Mucosa of rectum (tissue), 2 donors: ENCODE measurements at regions not wholly inside any gene's neighbourhood (a gene's known extent, or its start where the extent isn't known, plus 50 kb on each side); places are given as distances from the start of the nearest gene placed in this dataset.

Source experiments
- H3K27ac ChIP-seq, 2 donors: one replicate each; pipeline ENCODE4 v1.7.0; 2013; ENCODE audit warnings: inconsistent platforms in 2 of 2, low read depth in 2 of 2, low read length in 2 of 2
- H3K27me3 ChIP-seq, 2 donors: one replicate each; pipeline ENCODE4 v1.7.0; 2013; ENCODE audit warnings: low read length in 2 of 2; ENCODE audit not compliant: control insufficient read depth in 2 of 2, insufficient read depth in 2 of 2
- H3K36me3 ChIP-seq, 2 donors: one replicate each; pipeline ENCODE4 v1.7.0; 2013; ENCODE audit warnings: low read length in 2 of 2; ENCODE audit not compliant: control insufficient read depth in 2 of 2, insufficient read depth in 2 of 2
- H3K4me1 ChIP-seq, 2 donors: one replicate each; pipeline ENCODE4 v1.7.0; 2013; ENCODE audit warnings: low read length in 2 of 2, mild to moderate bottlenecking in 1 of 2; ENCODE audit not compliant: control insufficient read depth in 2 of 2, insufficient read depth in 2 of 2
- H3K4me3 ChIP-seq, 2 donors: one replicate each; pipeline ENCODE4 v1.7.0; 2013; ENCODE audit warnings: low read length in 2 of 2
- H3K9ac ChIP-seq, 2 donors: one replicate each; pipeline ENCODE4 v1.7.0; 2013; ENCODE audit warnings: low read length in 2 of 2, low read depth in 1 of 2, mild to moderate bottlenecking in 1 of 2
- H3K9me3 ChIP-seq, 2 donors: one replicate each; pipeline ENCODE4 v1.7.0; 2013; ENCODE audit warnings: low read length in 2 of 2; ENCODE audit not compliant: control insufficient read depth in 2 of 2
- donor health status: healthy.
- donor health status: Normal muscosa, but diverticular disease.

DNA sequence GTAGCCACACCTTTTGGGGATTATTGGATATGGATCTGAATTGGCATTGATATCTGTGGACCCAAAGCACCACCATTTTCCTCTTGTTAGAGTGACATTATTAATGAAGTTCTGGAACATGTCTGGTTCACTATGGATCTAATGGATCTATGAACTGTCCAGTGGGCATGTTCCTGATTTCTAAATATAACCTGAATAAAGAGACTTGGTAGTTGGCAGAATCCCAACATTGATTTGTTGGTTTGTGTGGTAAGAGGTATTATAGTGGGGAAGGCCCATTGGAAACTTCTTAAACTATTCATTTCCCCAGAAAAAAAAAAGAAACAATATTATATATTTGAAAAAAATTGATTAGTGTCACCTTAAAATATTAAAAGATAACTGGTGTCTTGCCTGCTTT is 312.6 kb downstream of the HTR1B start:
- Histone ChIP-seq H3K27me3 (no peaks in the 10 kb centered on the region), H3K27ac (no peak overlapping the region), H3K4me1 (no peaks in the 10 kb centered on the region), H3K36me3 (no peaks in the 10 kb centered on the region), H3K9ac (no peak overlapping the region), H3K4me3 (no peak overlapping the region), H3K9me3 (no peaks in the 10 kb centered on the region)

DNA sequence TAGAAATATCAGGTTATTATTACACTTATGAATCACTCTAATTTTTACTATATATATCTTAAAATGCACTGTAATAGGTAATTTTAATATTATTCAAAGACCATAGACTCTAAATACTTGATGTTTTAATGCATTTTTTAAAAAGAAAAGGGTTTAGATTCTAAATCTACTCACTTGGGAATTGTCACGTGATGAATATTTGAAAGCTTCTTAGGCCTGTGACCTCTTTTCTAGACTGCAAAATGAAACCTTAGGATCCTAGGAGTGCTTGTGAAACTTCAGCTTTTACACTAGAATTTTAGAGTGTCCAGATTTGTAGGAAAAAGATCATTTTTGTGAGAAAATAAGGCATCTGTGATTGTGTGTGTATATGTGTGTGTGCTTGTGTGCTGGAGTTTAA is 318.0 kb downstream of the HTR1B start:
- no peak overlapping the region for H3K9ac ChIP-seq
- no peak overlapping the region for H3K27ac ChIP-seq
- no peak overlapping the region for H3K4me3 ChIP-seq
- no peaks in the 10 kb centered on the region for H3K9me3 ChIP-seq
- H3K36me3 ChIP-seq, result no peaks in the 10 kb centered on the region
- H3K27me3 ChIP-seq, result no peaks in the 10 kb centered on the region
- no peaks in the 10 kb centered on the region for H3K4me1 ChIP-seq

DNA sequence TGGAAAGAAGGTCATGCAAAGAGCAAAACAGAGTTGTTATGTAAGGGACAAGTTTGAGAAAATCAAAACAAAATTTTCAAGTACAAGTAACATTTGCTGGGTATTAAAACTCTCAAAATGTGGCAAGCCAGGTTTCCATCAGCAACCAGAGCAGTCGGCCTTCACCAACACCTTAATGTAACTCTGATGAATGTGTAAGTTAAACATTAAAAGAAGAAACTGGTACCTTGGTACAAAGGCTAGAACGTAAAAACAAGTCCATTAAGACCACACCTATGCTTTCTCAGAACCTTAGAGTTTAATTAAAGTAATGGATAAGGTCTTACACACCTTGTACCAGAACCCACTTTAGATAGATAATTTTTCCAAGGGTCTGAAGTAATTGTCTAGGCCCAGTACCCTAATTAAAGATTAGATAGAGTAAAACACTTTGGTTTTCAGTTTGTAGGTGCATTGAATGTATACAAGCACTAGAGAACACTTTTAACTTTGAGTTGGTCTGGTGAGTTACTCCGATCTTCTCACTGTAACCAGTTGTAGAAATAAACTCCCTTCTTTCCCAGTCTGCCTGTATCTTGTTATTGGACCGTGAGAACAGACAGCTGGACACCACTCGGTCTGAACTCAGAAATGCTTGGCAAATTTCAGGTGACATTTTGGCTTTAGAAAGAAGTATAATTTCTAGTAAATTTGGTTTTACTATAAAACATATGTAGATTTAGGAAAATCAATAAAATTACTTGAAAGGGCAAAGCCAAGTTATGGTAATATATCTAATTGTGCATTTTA is 319.4 kb downstream of the HTR1B start:
- Histone ChIP-seq H3K4me3 (no peak overlapping the region), H3K4me1 (no peaks in the 10 kb centered on the region), H3K27ac (no peak overlapping the region), H3K36me3 (no peaks in the 10 kb centered on the region), H3K9me3 (no peaks in the 10 kb centered on the region), H3K27me3 (no peaks in the 10 kb centered on the region), H3K9ac (no peak overlapping the region)

GRCh38 chr6:77136086-77136485 is 327.2 kb downstream of the HTR1B start:
- no peaks in the 10 kb centered on the region for H3K36me3 ChIP-seq
- H3K9ac ChIP-seq, result no peak overlapping the region
- H3K4me1 ChIP-seq, result no peaks in the 10 kb centered on the region
- H3K27me3 ChIP-seq, result no peaks in the 10 kb centered on the region
- H3K27ac ChIP-seq, result no peak overlapping the region
- no peak overlapping the region for H3K4me3 ChIP-seq
- no peaks in the 10 kb centered on the region for H3K9me3 ChIP-seq

- no peaks in the 10 kb centered on the region for H3K27me3 ChIP-seq
- H3K9ac ChIP-seq, result no peak overlapping the region
- H3K4me1 ChIP-seq, result no peaks in the 10 kb centered on the region
- H3K27ac ChIP-seq, result no peak overlapping the region
- no peak overlapping the region for H3K4me3 ChIP-seq
- H3K36me3 ChIP-seq, result no peaks in the 10 kb centered on the region
- H3K9me3 ChIP-seq, result no peaks in the 10 kb centered on the region
Observed at GRCh38 chr6:77133031-77133430, 330.3 kb downstream of the HTR1B start.

GRCh38 chr6:77131426-77131825 is 331.9 kb downstream of the HTR1B start:
- H3K4me1 ChIP-seq, result no peaks in the 10 kb centered on the region
- H3K4me3 ChIP-seq, result no peak overlapping the region
- no peaks in the 10 kb centered on the region for H3K27me3 ChIP-seq
- H3K9ac ChIP-seq, result no peak overlapping the region
- H3K36me3 ChIP-seq, result no peaks in the 10 kb centered on the region
- H3K27ac ChIP-seq, result no peak overlapping the region
- H3K9me3 ChIP-seq, result no peaks in the 10 kb centered on the region

DNA sequence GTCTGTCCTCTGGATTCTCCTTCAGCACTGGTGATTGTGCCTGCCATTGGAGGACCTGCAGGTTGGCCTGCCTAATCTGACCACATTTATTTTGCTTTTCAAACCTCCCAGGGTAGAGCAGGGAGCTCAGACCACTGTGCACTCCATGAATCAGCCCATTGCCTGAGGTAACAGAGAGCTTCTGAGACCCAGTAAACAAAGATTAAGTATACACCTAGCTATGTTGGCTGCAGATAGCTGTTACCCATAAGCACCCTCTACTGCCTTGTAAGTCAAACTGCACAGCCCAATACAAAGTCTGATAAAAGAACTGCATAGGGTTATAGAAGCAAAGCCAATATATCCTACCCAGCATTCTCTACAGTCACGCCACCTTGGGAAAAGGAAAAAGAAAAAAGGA is 338.7 kb downstream of the HTR1B start:
- H3K9ac ChIP-seq, result no peak overlapping the region
- no peak overlapping the region for H3K4me3 ChIP-seq
- no peaks in the 10 kb centered on the region for H3K36me3 ChIP-seq
- no peaks in the 10 kb centered on the region for H3K4me1 ChIP-seq
- no peaks in the 10 kb centered on the region for H3K27me3 ChIP-seq
- H3K27ac ChIP-seq, result no peak overlapping the region
- no peaks in the 10 kb centered on the region for H3K9me3 ChIP-seq

DNA sequence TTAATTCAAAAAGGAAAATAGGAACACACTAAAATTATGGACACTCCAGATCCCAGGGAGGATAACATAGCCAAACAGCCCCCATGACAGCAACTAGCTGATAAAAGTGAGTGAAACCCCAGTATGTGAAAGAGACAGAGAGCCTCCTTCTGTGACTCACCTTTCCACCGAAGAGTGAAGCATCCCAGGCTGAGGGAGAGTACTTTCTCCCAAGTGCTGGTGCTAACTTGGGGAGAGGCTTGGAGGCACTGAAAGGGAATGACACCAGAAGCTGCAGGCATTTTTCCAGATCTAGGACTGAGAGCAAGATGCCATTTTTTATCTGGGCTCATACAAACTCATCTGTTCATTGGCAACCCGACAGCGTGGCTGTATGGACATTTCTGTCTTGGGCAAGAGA is 339.8 kb downstream of the HTR1B start:
- Histone ChIP-seq H3K4me1 (no peaks in the 10 kb centered on the region), H3K36me3 (no peaks in the 10 kb centered on the region), H3K27me3 (no peaks in the 10 kb centered on the region), H3K27ac (no peak overlapping the region), H3K9ac (no peak overlapping the region), H3K9me3 (no peaks in the 10 kb centered on the region), H3K4me3 (no peak overlapping the region)

DNA sequence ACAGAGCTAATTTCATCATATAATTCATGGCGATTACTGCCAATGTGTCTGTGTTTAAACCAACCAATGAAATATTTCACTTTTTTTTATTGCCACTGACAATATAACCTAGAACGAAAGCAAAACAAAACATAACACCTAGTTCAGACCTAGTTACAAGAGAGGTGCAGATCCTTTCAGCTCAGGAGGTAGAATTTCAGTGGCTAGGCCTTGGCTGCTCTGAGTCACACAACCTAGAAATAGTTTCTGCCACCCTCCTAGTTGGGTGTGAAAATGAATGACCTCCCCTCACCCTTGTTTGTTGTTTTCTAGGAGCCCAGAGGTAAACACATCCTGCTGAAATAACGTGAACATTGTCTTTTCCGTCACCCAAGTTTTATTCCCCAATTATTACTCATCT is 356.3 kb downstream of the HTR1B start:
- no peak overlapping the region for H3K9ac ChIP-seq
- H3K4me3 ChIP-seq, result no peak overlapping the region
- no peaks in the 10 kb centered on the region for H3K36me3 ChIP-seq
- no peaks in the 10 kb centered on the region for H3K4me1 ChIP-seq
- H3K9me3 ChIP-seq, result peaks cover 0 to 2% of the 10 kb centered on the region in 2 donors
- no peaks in the 10 kb centered on the region for H3K27me3 ChIP-seq
- H3K27ac ChIP-seq, result no peak overlapping the region

GRCh38 chr6:77105091-77105490 is 358.2 kb downstream of the HTR1B start:
- Histone ChIP-seq H3K4me3 (no peak overlapping the region), H3K27me3 (no peaks in the 10 kb centered on the region)

More at GRCh38 chr6:77105091-77105490, 358.2 kb downstream of the HTR1B start:
- H3K27ac ChIP-seq, result no peak overlapping the region
- no peaks in the 10 kb centered on the region for H3K4me1 ChIP-seq
- H3K9me3 ChIP-seq, result no peaks in the 10 kb centered on the region
- H3K36me3 ChIP-seq, result no peaks in the 10 kb centered on the region
- H3K9ac ChIP-seq, result no peak overlapping the region
